ENCODE measurements at regions not wholly inside any gene's neighbourhood (a gene's known extent, or its start where the extent isn't known, plus 50 kb on each side); places are given as distances from the start of the nearest gene placed in this dataset.

- no peak overlapping the region for H3K4me3 ChIP-seq (ENCODE audit: low read depth, low read length)
- no peak for DNase-seq (ENCODE audit: low read depth)
- no peak for TF ChIP-seq CTCF (IDR thresholded peaks at IDR 0.05; ENCODE audit: insufficient read depth, low read length)
Observed at GRCh38 chr22:22044153-22044552, 61.6 kb upstream of the TOP3B start.

GRCh38 chr22:22043296-22044078 lies 60.9 kb upstream of the TOP3B start:
- no peak overlapping the region for H3K4me3 ChIP-seq (ENCODE audit: low read depth, low read length)
- DNase-seq (ENCODE audit: low read depth), result no peak
- TF ChIP-seq CTCF (IDR thresholded peaks at IDR 0.05; ENCODE audit: insufficient read depth, low read length), result no peak

GRCh38 chr22:22042599-22043295 lies 60.2 kb upstream of the TOP3B start:
- H3K4me3 ChIP-seq (ENCODE audit: low read depth, low read length), result no peak overlapping the region
- TF ChIP-seq CTCF (IDR thresholded peaks at IDR 0.05; ENCODE audit: insufficient read depth, low read length), result no peak
- no peak for DNase-seq (ENCODE audit: low read depth)

- DNase-seq (ENCODE audit: low read depth), result no peak
- H3K4me3 ChIP-seq (ENCODE audit: low read depth, low read length), result no peak overlapping the region
- TF ChIP-seq CTCF (IDR thresholded peaks at IDR 0.05; ENCODE audit: insufficient read depth, low read length), result no peak
Observed at GRCh38 chr22:22042009-22042408, 59.4 kb upstream of the TOP3B start.

- no peak for DNase-seq (ENCODE audit: low read depth)
- H3K4me3 ChIP-seq (ENCODE audit: low read depth, low read length), result no peak overlapping the region
- no peak for TF ChIP-seq CTCF (IDR thresholded peaks at IDR 0.05; ENCODE audit: insufficient read depth, low read length)
Observed at GRCh38 chr22:22040908-22041307, 58.3 kb upstream of the TOP3B start.

GRCh38 chr22:22040472-22040871 lies 57.9 kb upstream of the TOP3B start:
- DNase-seq (ENCODE audit: low read depth), result no peak
- no peak for TF ChIP-seq CTCF (IDR thresholded peaks at IDR 0.05; ENCODE audit: insufficient read depth, low read length)
- H3K4me3 ChIP-seq (ENCODE audit: low read depth, low read length), result no peak overlapping the region
